ENCODE measurements at regions not wholly inside any gene's neighbourhood (a gene's known extent, or its start where the extent isn't known, plus 50 kb on each side); places are given as distances from the start of the nearest gene placed in this dataset.

DNA sequence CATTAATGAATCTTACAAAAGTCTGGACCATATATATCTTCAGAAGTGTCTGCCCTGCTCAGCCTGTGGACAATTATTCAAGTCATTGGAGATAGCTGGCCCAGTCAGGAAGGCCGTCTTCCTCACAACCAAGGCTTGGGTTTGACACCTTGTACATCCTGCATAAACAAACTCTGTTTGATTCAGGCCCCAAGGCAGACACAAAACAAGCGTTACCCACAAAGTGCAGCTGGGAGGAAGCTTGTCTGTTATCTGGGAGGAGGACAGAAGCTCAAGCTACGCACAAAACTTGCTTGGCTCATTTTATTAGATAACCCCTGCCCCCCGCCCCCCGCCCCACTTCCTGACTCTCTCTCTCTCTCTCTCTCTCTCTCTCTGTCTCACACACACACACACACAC, 166.9 kb upstream of the WDR11 start:
- Histone ChIP-seq H3K4me3 (ENCODE audit: insufficient read length, low read depth) (no peak overlapping the region), H3K9me3 (ENCODE audit: insufficient read depth, low read length) (no peaks in the 10 kb centered on the region), H3K27me3 (ENCODE audit: insufficient read depth, insufficient read length) (no peaks in the 10 kb centered on the region), H3K4me1 (ENCODE audit: insufficient read depth, insufficient read length) (no peaks in the 10 kb centered on the region), H3K36me3 (ENCODE audit: insufficient read depth, insufficient read length, low read length) (no peaks in the 10 kb centered on the region), H3K9ac (ENCODE audit: insufficient read length, low read depth) (no peak overlapping the region)
- TF ChIP-seq ZNF274 (IDR thresholded peaks at IDR 0.05; ENCODE audit: low read depth, low read length) (no peak), YY1 (IDR thresholded peaks at IDR 0.05; ENCODE audit: insufficient read depth, insufficient read length) (no peak), SUZ12 (IDR thresholded peaks at IDR 0.05; ENCODE audit: extremely low read depth, insufficient read depth, insufficient read length) (no peak)
- DNase-seq (ENCODE audit: low read depth, low spot score) = no peak

DNA sequence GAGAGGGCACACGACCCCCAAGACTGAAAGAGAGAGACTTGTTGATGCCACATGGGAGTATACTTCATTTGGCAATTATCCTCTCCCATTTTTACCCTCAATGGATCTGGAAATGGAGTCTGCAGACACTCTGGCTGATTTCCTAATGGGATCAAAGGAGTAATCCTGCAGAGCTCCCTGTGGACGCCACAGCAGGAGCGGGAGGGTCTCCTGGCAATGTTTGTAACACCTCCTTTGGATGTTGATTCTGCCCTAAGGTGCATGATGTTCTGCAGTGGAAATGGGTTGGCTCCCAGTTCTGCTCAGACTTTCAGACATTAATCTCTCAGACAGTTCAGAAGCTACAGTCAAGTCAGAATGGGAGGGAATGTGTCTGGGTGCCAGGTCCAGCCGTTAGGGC, 166.0 kb upstream of the WDR11 start:
- DNase-seq (ENCODE audit: low read depth, low spot score) = no peak
- no peak overlapping the region for H3K4me3 ChIP-seq (ENCODE audit: insufficient read length, low read depth)
- TF ChIP-seq YY1 (IDR thresholded peaks at IDR 0.05; ENCODE audit: insufficient read depth, insufficient read length) (no peak), ZNF274 (IDR thresholded peaks at IDR 0.05; ENCODE audit: low read depth, low read length) (no peak), SUZ12 (IDR thresholded peaks at IDR 0.05; ENCODE audit: extremely low read depth, insufficient read depth, insufficient read length) (no peak)
- no peaks in the 10 kb centered on the region for H3K9me3 ChIP-seq (ENCODE audit: insufficient read depth, low read length)
- no peaks in the 10 kb centered on the region for H3K27me3 ChIP-seq (ENCODE audit: insufficient read depth, insufficient read length)
- no peak overlapping the region for H3K9ac ChIP-seq (ENCODE audit: insufficient read length, low read depth)
- no peaks in the 10 kb centered on the region for H3K4me1 ChIP-seq (ENCODE audit: insufficient read depth, insufficient read length)
- H3K36me3 ChIP-seq (ENCODE audit: insufficient read depth, insufficient read length, low read length) = no peaks in the 10 kb centered on the region

- H3K27me3 ChIP-seq (ENCODE audit: insufficient read depth, insufficient read length) = no peaks in the 10 kb centered on the region
- no peaks in the 10 kb centered on the region for H3K4me1 ChIP-seq (ENCODE audit: insufficient read depth, insufficient read length)
- H3K4me3 ChIP-seq (ENCODE audit: insufficient read length, low read depth) = no peak overlapping the region
- no peaks in the 10 kb centered on the region for H3K36me3 ChIP-seq (ENCODE audit: insufficient read depth, insufficient read length, low read length)
- TF ChIP-seq SUZ12 (IDR thresholded peaks at IDR 0.05; ENCODE audit: extremely low read depth, insufficient read depth, insufficient read length) = no peak
- no peak for TF ChIP-seq ZNF274 (IDR thresholded peaks at IDR 0.05; ENCODE audit: low read depth, low read length)
- no peak for TF ChIP-seq YY1 (IDR thresholded peaks at IDR 0.05; ENCODE audit: insufficient read depth, insufficient read length)
- no peak overlapping the region for H3K9ac ChIP-seq (ENCODE audit: insufficient read length, low read depth)
- no peaks in the 10 kb centered on the region for H3K9me3 ChIP-seq (ENCODE audit: insufficient read depth, low read length)
- DNase-seq (ENCODE audit: low read depth, low spot score) = no peak
These were observed 162.2 kb upstream of the WDR11 start for GRCh38 chr10:120688928-120689327.

GRCh38 chr10:120689777-120690529, 161.2 kb upstream of the WDR11 start:
- no peak for DNase-seq (ENCODE audit: low read depth, low spot score)
- no peaks in the 10 kb centered on the region for H3K9me3 ChIP-seq (ENCODE audit: insufficient read depth, low read length)
- no peaks in the 10 kb centered on the region for H3K4me1 ChIP-seq (ENCODE audit: insufficient read depth, insufficient read length)
- no peak overlapping the region for H3K9ac ChIP-seq (ENCODE audit: insufficient read length, low read depth)
- TF ChIP-seq YY1 (IDR thresholded peaks at IDR 0.05; ENCODE audit: insufficient read depth, insufficient read length) (no peak), ZNF274 (IDR thresholded peaks at IDR 0.05; ENCODE audit: low read depth, low read length) (no peak), SUZ12 (IDR thresholded peaks at IDR 0.05; ENCODE audit: extremely low read depth, insufficient read depth, insufficient read length) (no peak)
- H3K27me3 ChIP-seq (ENCODE audit: insufficient read depth, insufficient read length) = no peaks in the 10 kb centered on the region
- H3K36me3 ChIP-seq (ENCODE audit: insufficient read depth, insufficient read length, low read length) = no peaks in the 10 kb centered on the region
- no peak overlapping the region for H3K4me3 ChIP-seq (ENCODE audit: insufficient read length, low read depth)

GRCh38 chr10:120691625-120692024, 159.5 kb upstream of the WDR11 start:
- Histone ChIP-seq H3K9ac (ENCODE audit: insufficient read length, low read depth) (no peak overlapping the region), H3K9me3 (ENCODE audit: insufficient read depth, low read length) (no peaks in the 10 kb centered on the region; the same call in 1 of the 2 replicates), H3K36me3 (ENCODE audit: insufficient read depth, insufficient read length, low read length) (no peaks in the 10 kb centered on the region), H3K4me1 (ENCODE audit: insufficient read depth, insufficient read length) (no peaks in the 10 kb centered on the region), H3K4me3 (ENCODE audit: insufficient read length, low read depth) (no peak overlapping the region), H3K27me3 (ENCODE audit: insufficient read depth, insufficient read length) (no peaks in the 10 kb centered on the region)
- no peak for DNase-seq (ENCODE audit: low read depth, low spot score)
- TF ChIP-seq YY1 (IDR thresholded peaks at IDR 0.05; ENCODE audit: insufficient read depth, insufficient read length) = no peak

DNA sequence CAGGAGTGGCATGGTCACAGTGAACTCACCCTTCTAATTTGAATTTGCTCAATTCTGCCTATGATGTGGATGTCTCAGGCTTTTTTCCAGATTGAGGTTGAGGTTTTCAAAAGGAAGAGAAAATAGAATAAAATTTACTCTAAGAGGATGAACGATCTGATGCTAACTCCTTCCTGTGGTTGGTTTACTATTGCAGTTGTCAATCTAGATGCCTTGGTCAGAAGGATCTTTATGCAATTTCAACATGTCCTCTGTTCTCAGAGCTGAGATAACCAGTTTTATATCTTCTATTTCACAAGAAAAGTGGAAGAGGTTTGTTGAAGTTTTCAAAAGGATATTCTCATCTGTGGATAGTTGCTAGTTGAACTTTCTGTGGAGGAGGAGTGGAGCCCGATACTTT, 150.7 kb upstream of the WDR11 start:
- no peaks in the 10 kb centered on the region for H3K27me3 ChIP-seq (ENCODE audit: insufficient read depth, insufficient read length)
- H3K36me3 ChIP-seq (ENCODE audit: insufficient read depth, insufficient read length, low read length) = no peaks in the 10 kb centered on the region
- no peak for DNase-seq (ENCODE audit: low read depth, low spot score)
- no peaks in the 10 kb centered on the region for H3K4me1 ChIP-seq (ENCODE audit: insufficient read depth, insufficient read length)
- peaks cover 12% of the 10 kb centered on the region for H3K9me3 ChIP-seq (ENCODE audit: insufficient read depth, low read length)
- no peak overlapping the region for H3K4me3 ChIP-seq (ENCODE audit: insufficient read length, low read depth)
- TF ChIP-seq ZNF274 (IDR thresholded peaks at IDR 0.05; ENCODE audit: low read depth, low read length) (no peak), SUZ12 (IDR thresholded peaks at IDR 0.05; ENCODE audit: extremely low read depth, insufficient read depth, insufficient read length) (no peak), YY1 (IDR thresholded peaks at IDR 0.05; ENCODE audit: insufficient read depth, insufficient read length) (no peak)
- no peak overlapping the region for H3K9ac ChIP-seq (ENCODE audit: insufficient read length, low read depth)

GRCh38 chr10:120701381-120701780, 149.8 kb upstream of the WDR11 start:
- TF ChIP-seq ZNF274 (IDR thresholded peaks at IDR 0.05; ENCODE audit: low read depth, low read length) (no peak), YY1 (IDR thresholded peaks at IDR 0.05; ENCODE audit: insufficient read depth, insufficient read length) (no peak), SUZ12 (IDR thresholded peaks at IDR 0.05; ENCODE audit: extremely low read depth, insufficient read depth, insufficient read length) (no peak)
- Histone ChIP-seq H3K4me3 (ENCODE audit: insufficient read length, low read depth) (no peak overlapping the region), H3K36me3 (ENCODE audit: insufficient read depth, insufficient read length, low read length) (no peaks in the 10 kb centered on the region), H3K4me1 (ENCODE audit: insufficient read depth, insufficient read length) (no peaks in the 10 kb centered on the region), H3K9ac (ENCODE audit: insufficient read length, low read depth) (no peak overlapping the region), H3K9me3 (ENCODE audit: insufficient read depth, low read length) (peaks cover 12% of the 10 kb centered on the region), H3K27me3 (ENCODE audit: insufficient read depth, insufficient read length) (no peaks in the 10 kb centered on the region)
- no peak for DNase-seq (ENCODE audit: low read depth, low spot score)

All from NT2/D1 (cell line).